GM19372 (cell line): ENCODE measurements at regions not wholly inside any gene's neighbourhood (a gene's known extent, or its start where the extent isn't known, plus 50 kb on each side); places are given as distances from the start of the nearest gene placed in this dataset.

Experiments used
- ATAC-seq: cut with Tn5 transposase; IDR thresholded peaks from one replicate; pipeline ENCODE4 v1.9.1; 2021; ENCODE audit warnings: mild to moderate bottlenecking, low read depth, moderate library complexity; ENCODE audit not compliant: unreplicated experiment

DNA sequence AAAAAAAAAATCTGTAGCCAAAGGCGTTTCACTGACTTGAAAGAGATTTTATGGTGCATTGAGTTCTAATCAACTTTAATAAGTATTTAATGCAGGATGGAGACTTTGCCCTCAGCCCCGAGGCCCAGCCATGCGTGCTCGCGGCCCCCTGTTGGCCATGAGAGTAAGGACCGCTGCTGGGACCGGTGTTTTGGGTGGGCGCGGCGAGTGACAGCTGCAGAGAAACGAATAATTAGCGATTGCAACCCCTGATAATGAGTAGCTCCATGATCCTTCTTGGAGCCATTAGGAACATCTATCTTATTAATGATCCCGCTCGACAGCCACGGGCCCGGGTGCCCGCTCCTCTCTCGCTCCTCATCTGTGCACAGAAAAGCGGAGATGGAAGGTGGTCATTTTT lies 347.4 kb downstream of the RPS24 start:
- ATAC-seq: no peak

DNA sequence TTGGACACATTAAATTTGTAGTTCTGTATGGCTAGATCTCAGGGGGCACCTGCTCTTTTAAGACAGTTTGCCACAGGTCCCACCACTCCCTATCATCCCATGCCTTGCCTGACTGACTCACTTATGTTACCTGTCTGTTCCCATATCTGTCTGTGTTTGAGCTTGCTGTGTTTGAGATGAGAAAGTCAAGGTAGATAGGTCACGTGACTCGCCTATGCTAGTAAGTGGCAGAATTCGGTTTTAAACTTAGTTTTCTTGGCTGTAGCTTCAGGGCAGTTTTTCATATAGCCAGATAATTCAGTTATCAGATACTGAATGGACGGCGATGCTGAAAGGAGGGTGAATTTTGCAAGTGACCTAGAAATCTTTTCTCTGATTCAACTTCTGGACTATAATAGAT lies 348.4 kb downstream of the RPS24 start:
- ATAC-seq: no peak

DNA sequence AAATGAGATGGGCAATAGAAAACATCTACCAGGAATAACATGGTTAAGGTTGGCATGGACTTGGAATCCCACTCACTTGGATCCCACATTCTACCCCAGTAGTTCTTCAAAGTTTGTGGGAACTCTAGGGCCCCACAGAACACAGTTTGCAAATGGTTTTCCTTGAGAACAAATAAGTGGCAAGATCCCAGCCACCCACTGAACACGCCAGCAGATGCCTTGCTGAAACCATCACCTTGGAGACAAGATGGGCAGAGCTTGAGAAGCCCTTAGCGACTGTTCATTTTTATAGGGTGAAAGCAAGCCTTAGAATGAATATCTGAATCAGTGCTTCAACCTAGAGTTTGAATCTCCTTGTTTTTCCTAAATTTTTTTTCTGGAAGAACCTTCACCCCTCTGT lies 349.1 kb downstream of the RPS24 start:
- no peak for ATAC-seq

DNA sequence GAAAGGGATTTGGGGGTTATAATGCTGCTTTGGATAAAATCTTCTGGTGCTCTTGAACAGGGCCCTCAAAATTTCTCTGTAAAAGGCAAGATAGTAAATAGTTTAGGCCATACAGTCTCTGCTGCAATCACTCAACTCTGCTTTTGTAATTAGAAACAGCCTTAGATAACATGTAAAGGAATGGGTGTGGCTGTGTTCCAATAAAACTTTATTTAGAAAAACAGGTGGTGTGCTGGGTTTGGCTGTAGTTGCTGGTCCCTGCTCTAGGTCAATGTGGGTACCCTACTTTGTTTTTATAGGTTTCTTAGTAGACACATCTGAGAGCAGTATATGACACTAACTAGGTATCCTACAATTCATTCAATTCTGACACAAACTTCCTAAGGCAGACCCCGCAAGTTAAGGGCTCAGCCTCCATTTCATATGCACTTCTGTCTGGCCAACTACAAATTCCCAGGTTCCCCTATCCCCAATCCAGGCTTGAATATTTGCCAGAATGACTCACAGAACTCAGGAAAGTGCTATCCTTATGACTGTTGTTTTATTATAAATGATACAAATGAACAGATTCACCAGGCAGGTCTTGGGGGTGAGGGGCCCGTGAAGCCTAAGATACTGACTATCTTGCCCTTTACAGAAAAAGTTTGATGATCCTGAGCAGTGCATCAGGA lies 349.9 kb downstream of the RPS24 start:
- ATAC-seq: no peak

DNA sequence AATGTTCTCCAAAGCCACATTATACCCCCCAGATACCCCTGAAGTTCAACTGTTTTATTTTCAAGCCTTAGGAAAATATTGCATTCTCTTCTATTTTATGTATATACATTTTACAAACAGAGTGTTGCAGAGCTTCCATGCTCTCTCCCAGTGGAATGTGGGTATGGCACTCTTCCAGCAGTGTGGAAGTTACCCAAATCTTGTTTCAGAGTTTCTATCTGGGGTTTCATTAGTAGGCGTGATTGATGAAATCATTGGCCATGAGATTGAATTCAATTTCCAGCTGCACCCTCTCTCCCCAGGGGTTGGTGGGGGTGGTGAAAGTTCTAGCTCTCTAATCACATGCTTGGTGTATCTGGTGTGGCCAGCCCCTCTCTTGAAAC lies 350.4 kb downstream of the RPS24 start:
- ATAC-seq: no peak

DNA sequence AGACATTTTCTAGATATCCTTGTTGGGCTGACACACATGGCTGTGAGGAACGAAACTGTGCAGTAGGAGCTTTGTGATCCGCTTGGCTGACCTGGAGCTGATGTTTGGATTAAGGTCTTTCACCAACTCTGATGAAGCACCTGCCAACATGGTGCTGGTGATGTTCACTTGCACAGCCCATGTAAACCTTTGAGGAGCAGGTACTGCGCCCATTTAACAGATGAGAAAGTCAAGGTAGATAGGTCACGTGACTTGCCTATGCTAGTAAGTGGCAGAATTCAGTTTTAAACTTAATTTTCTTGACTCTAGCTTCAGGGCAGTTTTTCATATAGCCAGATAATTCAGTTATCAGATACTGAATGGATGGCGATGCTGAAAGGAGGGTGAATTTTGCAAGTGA lies 351.9 kb downstream of the RPS24 start:
- no peak for ATAC-seq

DNA sequence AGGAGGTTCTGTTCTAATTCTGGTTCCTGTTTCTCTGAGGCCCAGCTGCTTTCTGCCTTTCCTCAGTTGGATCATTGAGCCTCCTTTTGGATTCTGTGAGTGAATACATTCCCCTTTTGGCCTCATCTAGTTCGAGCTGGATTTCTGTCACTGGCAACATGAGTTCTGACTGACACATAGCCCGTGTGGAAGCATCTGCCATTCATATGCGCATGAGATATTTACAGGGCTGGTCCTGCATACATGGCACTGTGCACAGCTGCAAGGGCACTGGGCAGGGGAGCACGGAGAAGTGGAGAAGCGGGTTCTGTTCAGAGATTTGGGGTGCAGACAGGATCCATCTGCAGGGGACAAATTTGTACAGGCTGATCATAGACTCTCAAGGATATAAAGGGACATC lies 352.8 kb downstream of the RPS24 start:
- no peak for ATAC-seq

DNA sequence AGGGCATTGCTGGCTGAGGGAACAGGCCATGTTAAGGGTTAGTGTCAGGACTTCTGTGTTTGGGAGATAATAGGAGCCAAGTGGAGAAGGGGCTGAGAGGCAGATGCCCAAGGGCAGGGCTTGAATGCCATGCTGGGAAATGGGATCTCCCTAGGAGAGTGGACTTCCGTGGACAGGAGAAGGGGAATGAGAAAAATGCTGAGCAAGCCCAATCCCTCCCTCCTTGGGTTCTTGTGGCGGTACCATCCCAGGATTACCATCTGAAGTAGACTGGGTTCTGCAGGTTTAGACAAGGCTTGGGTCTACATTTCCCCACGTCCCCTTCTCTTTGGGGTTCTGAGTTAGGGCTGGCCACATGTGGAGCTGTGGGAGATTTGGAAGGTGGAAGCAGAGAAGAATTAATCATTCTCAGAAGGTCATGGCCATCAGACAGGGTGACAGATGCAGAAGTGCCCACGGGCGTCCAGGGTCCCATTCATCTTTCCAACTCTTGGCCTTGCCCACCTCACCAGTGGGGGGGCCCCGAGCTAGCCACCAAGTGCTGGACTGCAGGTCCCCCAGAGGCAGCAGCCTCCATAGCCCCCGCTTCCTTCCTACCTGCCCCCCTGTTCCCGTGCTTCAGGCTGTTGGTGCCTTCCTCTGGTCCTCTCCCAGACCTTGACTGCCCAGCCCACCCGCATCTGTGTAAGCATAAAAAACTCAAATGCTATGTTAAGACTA lies 354.8 kb downstream of the RPS24 start:
- ATAC-seq: no peak

DNA sequence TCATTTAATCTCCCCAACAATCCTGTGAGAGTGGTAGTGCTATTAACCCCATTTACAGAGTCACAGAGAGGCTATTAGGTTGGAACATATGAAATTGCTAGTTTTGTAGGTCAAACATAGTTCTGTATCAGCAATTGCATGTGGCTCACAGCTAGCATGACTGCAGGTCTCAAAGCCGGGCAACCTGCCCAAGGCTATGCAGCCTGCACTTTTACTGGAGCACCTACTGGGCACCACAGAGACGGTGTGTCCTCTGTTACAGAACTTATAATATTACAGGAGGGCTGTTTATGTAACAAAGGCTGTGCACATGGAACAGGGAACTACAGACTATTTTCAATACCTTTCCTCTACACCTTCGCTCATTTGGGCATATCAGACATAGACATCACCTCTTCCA lies 355.8 kb downstream of the RPS24 start:
- no peak for ATAC-seq

DNA sequence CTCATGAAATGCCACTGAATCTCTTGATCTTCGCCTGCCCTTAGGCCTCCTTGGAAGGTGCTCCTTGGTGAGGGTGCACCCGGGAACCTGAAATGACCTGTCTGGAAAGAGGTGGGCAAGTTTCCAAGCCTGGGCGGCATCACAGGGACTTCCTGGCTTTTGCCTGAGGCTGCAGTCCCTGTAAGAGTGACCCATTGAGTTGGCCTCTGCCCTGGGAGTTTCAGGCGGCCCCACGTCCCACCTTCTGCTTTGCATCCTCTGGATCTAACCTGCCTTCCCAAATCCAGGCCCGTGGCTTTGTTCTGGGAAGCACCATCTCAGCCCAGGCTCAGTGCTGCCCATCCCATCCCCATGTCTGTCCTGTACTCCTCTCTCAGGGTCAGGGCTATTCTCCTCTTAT lies 356.4 kb downstream of the RPS24 start:
- no peak for ATAC-seq

DNA sequence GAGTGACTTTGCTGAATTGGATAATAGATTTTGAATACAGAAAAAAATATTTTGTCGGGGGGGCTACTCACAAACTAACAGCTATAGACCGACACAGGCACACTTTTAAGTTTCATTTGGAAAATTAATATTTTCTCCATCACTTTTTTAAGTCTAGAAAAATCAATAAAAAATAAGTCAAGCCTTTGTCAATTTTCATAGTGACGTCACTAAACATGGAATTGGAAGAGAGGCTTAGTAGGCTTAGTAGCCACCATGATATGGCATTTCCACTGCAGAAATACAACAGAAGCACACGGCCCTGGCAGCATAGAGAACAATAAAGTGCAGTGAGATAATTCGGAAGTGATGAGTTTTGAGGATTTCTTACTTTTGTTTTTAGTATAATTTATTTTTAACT lies 357.2 kb downstream of the RPS24 start:
- no peak for ATAC-seq

DNA sequence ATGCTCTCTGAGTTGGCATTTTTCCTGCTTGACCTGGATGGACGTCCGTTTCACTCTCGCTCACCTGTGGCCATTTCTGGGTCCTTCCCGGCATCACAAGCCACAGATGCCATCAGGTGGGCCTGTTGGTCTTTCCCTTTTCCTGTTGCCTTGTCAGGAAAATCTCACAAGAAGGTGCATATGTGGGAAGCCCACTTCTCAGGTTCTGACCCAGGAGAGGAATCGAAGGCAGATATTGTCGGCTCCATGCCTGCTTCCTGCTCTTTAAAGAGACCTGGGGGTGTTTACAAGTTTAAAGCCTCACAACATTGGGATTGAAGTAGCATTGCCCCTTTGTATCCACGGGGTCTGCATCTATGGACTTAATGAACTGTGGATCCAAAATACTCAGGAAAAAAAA lies 357.9 kb downstream of the RPS24 start:
- no peak for ATAC-seq

DNA sequence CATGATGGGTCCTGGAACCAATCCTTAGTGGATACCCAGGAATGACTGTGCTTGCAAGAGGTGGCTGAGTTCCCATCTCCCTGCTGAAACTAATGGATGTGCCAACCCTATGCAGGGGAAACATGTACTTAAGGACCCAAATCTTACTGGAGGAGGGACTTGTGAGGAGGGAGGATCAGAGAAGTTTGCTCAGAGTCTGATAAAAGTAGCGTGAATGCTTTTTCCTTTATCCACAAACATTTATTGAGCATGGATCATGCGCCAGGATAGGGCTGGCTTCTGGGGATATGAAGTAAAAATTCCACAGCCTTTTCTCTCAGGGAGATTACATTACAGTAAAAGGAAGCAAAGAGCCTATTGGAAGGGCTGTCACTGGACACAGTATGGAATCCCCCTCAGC lies 358.5 kb downstream of the RPS24 start:
- ATAC-seq: no peak

DNA sequence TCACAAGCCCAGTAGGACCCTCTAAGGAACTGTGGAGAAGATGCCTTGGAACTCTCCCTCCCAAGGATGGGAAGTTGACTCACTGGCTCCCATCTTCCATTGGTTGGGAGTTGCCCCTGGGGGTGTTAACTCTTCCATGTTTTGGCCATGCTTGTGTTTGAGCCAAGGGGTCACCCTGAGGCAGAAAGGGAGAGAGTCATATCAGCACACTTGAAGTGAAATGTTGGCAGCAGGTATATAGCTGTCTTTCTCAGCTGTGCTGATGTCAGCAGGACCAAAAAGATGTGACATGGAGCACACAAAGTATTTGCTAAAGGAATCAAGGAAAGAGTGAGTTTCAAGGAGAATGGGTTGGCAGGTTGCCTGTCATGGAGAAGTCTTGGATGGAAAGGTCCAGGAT lies 359.4 kb downstream of the RPS24 start:
- ATAC-seq: no peak

DNA sequence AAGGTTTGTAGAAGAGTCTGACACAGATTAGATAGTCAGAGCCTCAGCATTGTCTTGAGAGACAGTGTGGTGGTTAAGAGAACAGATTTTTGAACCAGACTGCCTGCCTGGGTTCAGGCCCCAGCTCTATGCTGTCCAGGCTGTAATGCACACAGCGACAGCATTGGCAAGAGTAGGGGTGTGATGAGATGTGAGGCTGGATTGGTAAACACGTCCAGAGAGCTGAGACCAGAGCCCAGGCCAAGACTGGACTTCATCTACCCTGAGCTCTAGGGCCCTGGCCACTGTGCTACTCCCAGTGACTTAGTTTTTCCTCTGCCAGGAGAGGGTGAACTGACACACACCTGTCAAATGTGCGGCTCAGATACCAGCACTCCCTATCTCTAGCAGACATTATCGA lies 360.4 kb downstream of the RPS24 start:
- ATAC-seq: no peak

DNA sequence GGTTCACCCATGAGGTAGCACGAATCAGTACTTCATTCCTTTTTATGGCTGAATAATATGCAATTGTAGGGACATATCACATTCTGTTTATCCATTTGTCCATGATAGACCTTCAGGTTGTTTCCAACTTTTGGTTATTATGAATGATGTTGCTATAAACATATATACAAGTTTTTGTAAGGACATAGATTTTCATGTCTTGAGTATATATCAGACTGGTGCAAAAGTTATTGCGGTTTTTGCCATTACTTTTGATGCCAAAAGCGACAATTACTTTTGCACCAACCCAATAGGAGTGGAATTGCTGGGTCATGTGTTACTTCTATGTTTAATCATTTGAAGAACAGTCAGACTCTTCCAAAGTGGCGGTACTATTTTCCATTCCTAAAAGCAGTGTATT lies 361.5 kb downstream of the RPS24 start:
- ATAC-seq: no peak

DNA sequence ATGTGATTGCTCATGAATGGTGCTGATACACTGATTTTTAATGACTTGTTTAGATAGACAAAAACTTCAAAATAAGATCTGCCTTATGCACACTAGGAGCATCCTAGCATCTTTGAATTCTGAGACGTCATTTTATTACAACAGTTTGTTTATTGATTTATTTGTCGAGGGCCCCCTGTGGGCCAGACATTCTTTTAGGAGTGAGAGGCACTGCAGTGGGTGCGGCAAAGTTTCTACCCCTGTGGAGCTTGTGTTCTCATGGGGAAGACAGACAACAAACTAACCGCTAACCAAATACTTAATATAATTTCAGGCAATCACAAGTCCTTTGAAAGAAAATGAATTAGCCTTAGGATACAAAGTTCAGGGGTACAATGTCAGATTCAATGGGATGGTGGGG lies 363.1 kb downstream of the RPS24 start:
- ATAC-seq: no peak

DNA sequence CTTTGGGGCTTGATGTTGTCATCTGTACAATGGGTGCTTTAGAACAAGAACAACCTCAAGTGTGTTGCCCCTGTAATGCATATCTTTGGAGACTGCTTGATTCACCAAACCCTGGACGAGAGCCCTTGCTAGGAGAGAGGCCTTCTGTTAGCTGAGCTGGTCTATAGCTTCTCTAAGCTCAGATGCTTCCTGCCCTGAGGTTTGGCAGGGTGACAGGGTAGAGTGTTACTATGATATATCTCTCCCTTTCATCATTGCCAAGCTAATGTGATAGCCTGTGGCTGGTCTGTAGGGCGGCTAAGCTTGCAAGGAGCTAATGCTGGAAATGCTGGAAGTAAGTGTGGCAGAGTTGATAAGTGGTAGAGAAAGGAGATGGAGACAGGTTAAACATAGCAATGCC lies 364.1 kb downstream of the RPS24 start:
- ATAC-seq: no peak

DNA sequence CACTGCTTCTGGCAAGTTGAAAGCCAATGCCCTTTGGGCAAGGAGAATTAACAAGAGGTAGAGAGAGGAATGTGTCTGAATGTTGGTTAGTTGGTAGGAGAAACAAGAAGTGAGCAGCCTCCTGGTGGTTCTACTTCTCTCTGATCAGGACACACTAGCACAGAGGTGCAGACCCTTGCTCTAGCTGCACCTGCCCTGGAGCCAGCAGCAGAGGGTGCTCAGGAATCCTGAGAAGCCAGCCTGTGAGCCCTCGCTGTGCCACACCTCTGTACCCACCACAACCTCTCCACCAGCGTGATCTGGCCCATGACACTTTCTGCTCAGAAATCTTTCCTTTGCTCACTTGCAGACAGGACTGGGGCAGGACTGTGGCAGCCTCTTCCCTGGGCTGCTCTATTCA lies 364.7 kb downstream of the RPS24 start:
- no peak for ATAC-seq

DNA sequence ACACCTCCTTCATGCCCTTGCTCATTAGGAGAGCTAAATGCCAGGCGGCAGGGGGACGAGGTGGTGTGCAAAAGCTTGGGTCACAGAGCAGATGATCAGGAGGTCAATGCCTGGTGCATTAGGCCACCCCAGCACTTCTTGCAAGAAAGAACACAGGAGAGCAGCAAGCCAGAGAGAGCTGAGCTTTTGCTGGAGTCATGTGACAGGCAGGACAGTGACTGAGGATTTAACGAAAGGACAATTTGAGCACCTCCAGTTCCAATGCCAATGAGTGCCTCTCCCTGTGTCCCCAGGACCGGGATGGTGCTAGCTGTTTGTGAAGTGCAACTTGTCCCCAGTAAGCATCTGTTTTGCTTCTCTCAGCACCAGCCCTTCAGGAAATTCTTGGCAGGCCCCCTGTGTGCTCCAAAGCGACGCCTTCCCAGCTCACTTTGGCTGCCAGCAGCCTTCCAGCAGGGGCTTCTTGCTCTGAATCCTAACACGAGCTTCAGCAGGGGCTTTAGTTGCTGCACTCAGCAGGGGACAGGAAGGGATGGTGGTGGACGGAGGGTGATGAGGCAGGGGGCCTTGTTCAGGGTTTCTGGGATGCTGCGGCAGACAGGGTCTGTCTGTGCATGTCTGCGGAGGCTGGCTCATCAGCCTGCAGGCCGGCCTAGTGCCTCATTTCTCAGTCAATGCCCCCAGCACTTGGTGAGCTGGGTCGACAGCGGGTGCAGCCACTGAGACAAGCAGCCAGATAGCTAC lies 368.1 kb downstream of the RPS24 start:
- ATAC-seq: no peak

DNA sequence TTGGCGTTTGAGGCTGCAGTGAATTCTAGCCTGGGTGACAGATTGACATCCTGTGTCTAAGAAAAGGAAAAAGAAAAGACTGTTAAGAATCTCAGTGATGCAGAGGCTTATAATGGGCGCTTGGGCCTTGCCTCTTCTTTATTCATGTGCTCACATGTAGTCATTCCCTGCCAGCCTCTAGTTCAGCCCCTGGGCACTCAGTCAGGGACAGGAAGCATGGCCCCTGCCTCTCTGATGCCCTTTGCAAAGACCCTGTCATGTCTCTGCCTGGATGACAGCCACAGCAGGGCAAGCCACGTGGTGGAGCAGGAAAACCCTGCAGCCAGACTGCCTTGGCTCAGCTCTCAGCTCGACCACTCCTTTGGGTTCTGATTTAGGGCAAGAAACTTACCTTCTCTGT lies 368.9 kb downstream of the RPS24 start:
- no peak for ATAC-seq

DNA sequence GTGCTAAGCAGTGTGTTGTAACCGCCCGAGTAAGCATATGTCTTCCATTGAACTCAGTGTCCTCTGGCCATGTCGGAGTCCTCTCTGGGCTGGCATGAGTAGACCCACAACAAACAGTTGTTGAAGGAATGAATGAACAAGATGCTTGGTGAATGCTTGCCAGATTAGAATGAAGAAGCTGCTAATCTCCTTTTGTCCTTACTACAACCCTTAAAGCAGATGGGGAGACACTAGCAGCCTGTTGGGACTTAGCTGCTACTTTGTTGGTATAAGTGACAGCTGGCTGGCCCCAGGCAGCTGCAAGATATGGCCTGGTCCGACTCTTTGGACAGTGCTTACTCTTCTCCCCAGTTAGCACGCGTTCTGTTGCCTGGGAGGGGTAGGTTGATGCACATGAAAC lies 370.1 kb downstream of the RPS24 start:
- no peak for ATAC-seq
